22Rv1 (cell line): ENCODE measurements at regions not wholly inside any gene's neighbourhood (a gene's known extent, or its start where the extent isn't known, plus 50 kb on each side); places are given as distances from the start of the nearest gene placed in this dataset.

Experiments
- ZFX ChIP-seq: fragments of 450-650 bp; IDR thresholded peaks from 2 replicates; pipeline ENCODE4 v1.6.1; 2017; ENCODE audit warnings: antibody characterized with exemption, borderline replicate concordance
- TF ChIP-seq, protein P1 (sequence below): fragments of 450-650 bp; IDR thresholded peaks from 2 replicates; pipeline ENCODE4 v1.5.1; 2017; ENCODE audit warnings: mild to moderate bottlenecking

DNA sequence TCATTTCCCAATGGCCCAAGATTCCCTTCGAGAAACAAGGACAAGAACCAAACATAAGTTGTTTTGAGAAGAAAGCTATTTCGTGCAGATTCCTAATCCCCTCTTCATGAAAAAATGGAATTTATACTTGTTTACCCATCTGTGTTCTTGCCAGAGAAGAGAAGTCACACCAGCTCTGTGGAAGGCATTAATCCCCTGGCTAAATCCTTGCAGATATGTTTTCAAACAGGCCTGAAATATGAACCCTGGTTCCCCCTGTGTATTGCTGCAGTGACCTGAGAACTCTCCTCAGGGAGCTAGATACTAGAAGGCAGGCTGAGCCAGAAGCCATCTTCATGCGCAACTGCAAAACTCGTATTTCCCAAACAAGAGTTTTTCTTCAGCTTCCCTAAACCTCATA, 337.7 kb downstream of the NEK10 start:
- TF ChIP-seq, protein P1, sequence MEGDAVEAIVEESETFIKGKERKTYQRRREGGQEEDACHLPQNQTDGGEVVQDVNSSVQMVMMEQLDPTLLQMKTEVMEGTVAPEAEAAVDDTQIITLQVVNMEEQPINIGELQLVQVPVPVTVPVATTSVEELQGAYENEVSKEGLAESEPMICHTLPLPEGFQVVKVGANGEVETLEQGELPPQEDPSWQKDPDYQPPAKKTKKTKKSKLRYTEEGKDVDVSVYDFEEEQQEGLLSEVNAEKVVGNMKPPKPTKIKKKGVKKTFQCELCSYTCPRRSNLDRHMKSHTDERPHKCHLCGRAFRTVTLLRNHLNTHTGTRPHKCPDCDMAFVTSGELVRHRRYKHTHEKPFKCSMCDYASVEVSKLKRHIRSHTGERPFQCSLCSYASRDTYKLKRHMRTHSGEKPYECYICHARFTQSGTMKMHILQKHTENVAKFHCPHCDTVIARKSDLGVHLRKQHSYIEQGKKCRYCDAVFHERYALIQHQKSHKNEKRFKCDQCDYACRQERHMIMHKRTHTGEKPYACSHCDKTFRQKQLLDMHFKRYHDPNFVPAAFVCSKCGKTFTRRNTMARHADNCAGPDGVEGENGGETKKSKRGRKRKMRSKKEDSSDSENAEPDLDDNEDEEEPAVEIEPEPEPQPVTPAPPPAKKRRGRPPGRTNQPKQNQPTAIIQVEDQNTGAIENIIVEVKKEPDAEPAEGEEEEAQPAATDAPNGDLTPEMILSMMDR: no peak
- TF ChIP-seq ZFX: no peak
